ENCODE measurements at regions not wholly inside any gene's neighbourhood (a gene's known extent, or its start where the extent isn't known, plus 50 kb on each side); places are given as distances from the start of the nearest gene placed in this dataset.

- no peak for TF ChIP-seq CTCF (IDR thresholded peaks at IDR 0.05)
- TF ChIP-seq POLR2A (IDR thresholded peaks at IDR 0.05): no peak
These were observed 63.0 kb upstream of the ATP5PO start for GRCh38 chr21:33978585-33978984.

Data from thyroid gland (tissue), 4 donors.